ENCODE measurements at regions not wholly inside any gene's neighbourhood (a gene's known extent, or its start where the extent isn't known, plus 50 kb on each side); places are given as distances from the start of the nearest gene placed in this dataset.

GRCh38 chr2:199092419-199092818, 365.3 kb downstream of the SATB2 start:
- H3K27me3 ChIP-seq: no peaks in the 10 kb centered on the region
- no peaks in the 10 kb centered on the region for H3K79me2 ChIP-seq
- TF ChIP-seq, protein P1, sequence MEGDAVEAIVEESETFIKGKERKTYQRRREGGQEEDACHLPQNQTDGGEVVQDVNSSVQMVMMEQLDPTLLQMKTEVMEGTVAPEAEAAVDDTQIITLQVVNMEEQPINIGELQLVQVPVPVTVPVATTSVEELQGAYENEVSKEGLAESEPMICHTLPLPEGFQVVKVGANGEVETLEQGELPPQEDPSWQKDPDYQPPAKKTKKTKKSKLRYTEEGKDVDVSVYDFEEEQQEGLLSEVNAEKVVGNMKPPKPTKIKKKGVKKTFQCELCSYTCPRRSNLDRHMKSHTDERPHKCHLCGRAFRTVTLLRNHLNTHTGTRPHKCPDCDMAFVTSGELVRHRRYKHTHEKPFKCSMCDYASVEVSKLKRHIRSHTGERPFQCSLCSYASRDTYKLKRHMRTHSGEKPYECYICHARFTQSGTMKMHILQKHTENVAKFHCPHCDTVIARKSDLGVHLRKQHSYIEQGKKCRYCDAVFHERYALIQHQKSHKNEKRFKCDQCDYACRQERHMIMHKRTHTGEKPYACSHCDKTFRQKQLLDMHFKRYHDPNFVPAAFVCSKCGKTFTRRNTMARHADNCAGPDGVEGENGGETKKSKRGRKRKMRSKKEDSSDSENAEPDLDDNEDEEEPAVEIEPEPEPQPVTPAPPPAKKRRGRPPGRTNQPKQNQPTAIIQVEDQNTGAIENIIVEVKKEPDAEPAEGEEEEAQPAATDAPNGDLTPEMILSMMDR (IDR thresholded peaks at IDR 0.05; ENCODE audit: poor library complexity): no peak
- TF ChIP-seq EZH2phosphoT487 (IDR thresholded peaks at IDR 0.05; ENCODE audit: low read depth, severe bottlenecking, unreplicated experiment): no peak
- WGBS (ENCODE audit: low lambda C conversion rate, missing lambda C conversion rate): 86% methylated on average over 2 of the region's 2 CpGs
- peaks cover 5% of the 10 kb centered on the region for H3K4me1 ChIP-seq (ENCODE audit: insufficient read depth)
- no peak overlapping the region for H3K27ac ChIP-seq
- H2AFZ ChIP-seq: no peak overlapping the region
- no peak overlapping the region for H3K4me3 ChIP-seq
- no peaks in the 10 kb centered on the region for H4K20me1 ChIP-seq (ENCODE audit: insufficient read depth, poor library complexity, severe bottlenecking)
- H3K36me3 ChIP-seq (replicated peaks; ENCODE audit: insufficient read depth, low read depth): no peaks in the 10 kb centered on the region
- DNase-seq (ENCODE audit: low spot score): no peak
- no peak overlapping the region for H3K4me2 ChIP-seq
- H3K9me2 ChIP-seq (replicated peaks; ENCODE audit: insufficient read depth): no peaks in the 10 kb centered on the region
- no peaks in the 10 kb centered on the region for H3K9me3 ChIP-seq (ENCODE audit: low read depth)

- Histone ChIP-seq H3K27me3 (no peaks in the 10 kb centered on the region), H3K79me2 (no peaks in the 10 kb centered on the region), H4K20me1 (ENCODE audit: insufficient read depth, poor library complexity, severe bottlenecking) (no peaks in the 10 kb centered on the region), H3K36me3 (replicated peaks; ENCODE audit: insufficient read depth, low read depth) (no peaks in the 10 kb centered on the region), H3K4me1 (ENCODE audit: insufficient read depth) (no peaks in the 10 kb centered on the region), H3K9me2 (replicated peaks; ENCODE audit: insufficient read depth) (no peaks in the 10 kb centered on the region), H2AFZ (no peak overlapping the region), H3K4me2 (no peak overlapping the region), H3K27ac (no peak overlapping the region), H3K9me3 (ENCODE audit: low read depth) (no peaks in the 10 kb centered on the region), H3K4me3 (no peak overlapping the region)
- TF ChIP-seq, protein P1 (IDR thresholded peaks at IDR 0.05; ENCODE audit: poor library complexity): no peak
- WGBS (ENCODE audit: low lambda C conversion rate, missing lambda C conversion rate): 85% methylated on average over 5 of the region's 5 CpGs
- DNase-seq (ENCODE audit: low spot score): no peak
These were observed 372.5 kb downstream of the SATB2 start for GRCh38 chr2:199085261-199085660.

- Histone ChIP-seq H2AFZ (no peak overlapping the region), H3K36me3 (replicated peaks; ENCODE audit: insufficient read depth, low read depth) (no peaks in the 10 kb centered on the region), H3K9me3 (ENCODE audit: low read depth) (no peaks in the 10 kb centered on the region), H3K79me2 (no peaks in the 10 kb centered on the region), H3K9me2 (replicated peaks; ENCODE audit: insufficient read depth) (no peaks in the 10 kb centered on the region), H4K20me1 (ENCODE audit: insufficient read depth, poor library complexity, severe bottlenecking) (no peaks in the 10 kb centered on the region), H3K4me1 (ENCODE audit: insufficient read depth) (no peaks in the 10 kb centered on the region), H3K27ac (no peak overlapping the region), H3K4me2 (no peak overlapping the region), H3K27me3 (no peaks in the 10 kb centered on the region), H3K4me3 (no peak overlapping the region)
- DNase-seq (ENCODE audit: low spot score): no peak
- TF ChIP-seq EZH2 (IDR thresholded peaks at IDR 0.05; ENCODE audit: borderline replicate concordance) (no peak), EZH2phosphoT487 (IDR thresholded peaks at IDR 0.05; ENCODE audit: low read depth, severe bottlenecking, unreplicated experiment) (no peak)
- TF ChIP-seq, protein P1 (IDR thresholded peaks at IDR 0.05; ENCODE audit: poor library complexity): no peak
- WGBS (ENCODE audit: low lambda C conversion rate, missing lambda C conversion rate): 85% methylated on average over 1 of the region's 1 CpG
These were observed 387.3 kb downstream of the SATB2 start for GRCh38 chr2:199070322-199070949.

- H3K4me3 ChIP-seq: no peak overlapping the region
- no peaks in the 10 kb centered on the region for H3K9me2 ChIP-seq (replicated peaks; ENCODE audit: insufficient read depth)
- no peaks in the 10 kb centered on the region for H3K4me1 ChIP-seq (ENCODE audit: insufficient read depth)
- H3K4me2 ChIP-seq: no peak overlapping the region
- H3K27ac ChIP-seq: no peak overlapping the region
- WGBS (ENCODE audit: low lambda C conversion rate, missing lambda C conversion rate): 92% methylated on average over 2 of the region's 2 CpGs
- no peak for DNase-seq (ENCODE audit: low spot score)
- H3K27me3 ChIP-seq: no peaks in the 10 kb centered on the region
- H3K79me2 ChIP-seq: no peaks in the 10 kb centered on the region
- H3K9me3 ChIP-seq (ENCODE audit: low read depth): no peaks in the 10 kb centered on the region
- no peaks in the 10 kb centered on the region for H3K36me3 ChIP-seq (replicated peaks; ENCODE audit: insufficient read depth, low read depth)
- TF ChIP-seq, protein P1 (IDR thresholded peaks at IDR 0.05; ENCODE audit: poor library complexity): no peak
- no peak for TF ChIP-seq EZH2 (IDR thresholded peaks at IDR 0.05; ENCODE audit: borderline replicate concordance)
- TF ChIP-seq EZH2phosphoT487 (IDR thresholded peaks at IDR 0.05; ENCODE audit: low read depth, severe bottlenecking, unreplicated experiment): no peak
- no peak overlapping the region for H2AFZ ChIP-seq
- no peaks in the 10 kb centered on the region for H4K20me1 ChIP-seq (ENCODE audit: insufficient read depth, poor library complexity, severe bottlenecking)
These were observed 393.5 kb downstream of the SATB2 start for GRCh38 chr2:199064201-199064600.

Measured in hepatocyte (in vitro differentiated cells).